GM23338 (cell line): ENCODE measurements at regions not wholly inside any gene's neighbourhood (a gene's known extent, or its start where the extent isn't known, plus 50 kb on each side); places are given as distances from the start of the nearest gene placed in this dataset.

Experiments used
- ATAC-seq: fragments of 200-7000 bp; cut with Tn5 transposase; 3 replicates; pipeline ENCODE4 v1.9.1; 2020
- DNase-seq: peaks from one replicate; pipeline ENCODE4 v3.0.0-alpha.2; 2015; ENCODE audit warnings: low spot score
- H2AFZ ChIP-seq: fragments of 200-600 bp; sonication (generic); 2 replicates; pipeline ENCODE4 v1.8.0; 2016; ENCODE audit warnings: antibody characterized with exemption, mild to moderate bottlenecking, moderate library complexity
- H3F3A ChIP-seq: fragments of 200-600 bp; sonication (generic); replicated peaks from 2 replicates; pipeline ENCODE4 v1.8.0; 2017; ENCODE audit warnings: antibody characterized with exemption, mixed run types, low read depth
- H3K27ac ChIP-seq: fragments of 200-600 bp; sonication (generic); 2 replicates; pipeline ENCODE4 v1.6.1; 2016; ENCODE audit warnings: low read depth
- H3K27me3 ChIP-seq: fragments of 200-600 bp; sonication (generic); 2 replicates; pipeline ENCODE4 v1.8.0; 2016; ENCODE audit warnings: mild to moderate bottlenecking, mixed run types, moderate library complexity; ENCODE audit not compliant: insufficient read depth
- H3K36me3 ChIP-seq: fragments of 200-600 bp; sonication (generic); 2 replicates; pipeline ENCODE4 v1.8.0; 2016; ENCODE audit warnings: mild to moderate bottlenecking; ENCODE audit not compliant: insufficient read depth
- H3K4me1 ChIP-seq: fragments of 200-600 bp; sonication (generic); 2 replicates; pipeline ENCODE4 v1.8.0; 2016; ENCODE audit warnings: mild to moderate bottlenecking, moderate library complexity; ENCODE audit not compliant: insufficient read depth
- H3K4me2 ChIP-seq: fragments of 200-600 bp; sonication (generic); 2 replicates; pipeline ENCODE4 v1.7.1; 2017; ENCODE audit warnings: mixed run types
- H3K4me3 ChIP-seq: fragments of 200-600 bp; sonication (generic); 2 replicates; pipeline ENCODE4 v1.6.1; 2016; ENCODE audit warnings: mixed run types
- H3K79me2 ChIP-seq: fragments of 200-600 bp; sonication (generic); replicated peaks from 2 replicates; pipeline ENCODE4 v1.8.0; 2017; ENCODE audit warnings: mild to moderate bottlenecking; ENCODE audit not compliant: insufficient read depth
- H3K9me2 ChIP-seq: fragments of 200-600 bp; sonication (generic); 2 replicates; pipeline ENCODE4 v1.8.0; 2017; ENCODE audit not compliant: insufficient read depth
- H4K20me1 ChIP-seq: fragments of 200-600 bp; sonication (generic); replicated peaks from 2 replicates; pipeline ENCODE4 v1.8.0; 2017; ENCODE audit warnings: mild to moderate bottlenecking; ENCODE audit not compliant: insufficient read depth
- H3K27ac Mint-ChIP-seq: 2 replicates; pipeline ENCODE4 v1.8.0; 2020; ENCODE audit warnings: inconsistent platforms, mild to moderate bottlenecking, moderate library complexity, mixed read lengths
- H3K27me3 Mint-ChIP-seq: 3 replicates; pipeline ENCODE4 v1.8.0; 2022; ENCODE audit warnings: low read depth, mild to moderate bottlenecking, moderate library complexity, mixed read lengths, inconsistent platforms; ENCODE audit not compliant: insufficient read depth, poor library complexity
- H3K36me3 Mint-ChIP-seq: 3 replicates; pipeline ENCODE4 v1.8.0; 2021; ENCODE audit warnings: low read depth, mild to moderate bottlenecking, inconsistent platforms, moderate library complexity, mixed read lengths
- H3K4me1 Mint-ChIP-seq: 3 replicates; pipeline ENCODE4 v1.8.0; 2020; ENCODE audit warnings: mild to moderate bottlenecking, inconsistent platforms, mixed read lengths
- H3K4me3 Mint-ChIP-seq: 3 replicates; pipeline ENCODE4 v1.8.0; 2021; ENCODE audit warnings: moderate library complexity, mild to moderate bottlenecking, inconsistent platforms, mixed read lengths
- H3K9me3 Mint-ChIP-seq: 3 replicates; pipeline ENCODE4 v1.8.0; 2020; ENCODE audit warnings: moderate library complexity, mild to moderate bottlenecking, inconsistent platforms, mixed read lengths
- EZH2 ChIP-seq: fragments of 200-600 bp; sonication (generic); IDR thresholded peaks from one replicate; pipeline ENCODE4 v1.8.0; 2017; ENCODE audit warnings: antibody characterized with exemption, mild to moderate bottlenecking, low read depth; ENCODE audit not compliant: unreplicated experiment
- NANOG ChIP-seq: IDR thresholded peaks from 2 replicates; pipeline ENCODE4 v1.6.1; 2016; ENCODE audit warnings: antibody characterized with exemption, borderline replicate concordance
- REST ChIP-seq: IDR thresholded peaks from one replicate; pipeline ENCODE4 v1.6.1; 2018; ENCODE audit warnings: antibody characterized with exemption; ENCODE audit not compliant: unreplicated experiment
- ZNF114 ChIP-seq: fragments of 250-450 bp; sonication (Bioruptor Pico); IDR thresholded peaks from 2 replicates; pipeline ENCODE4 v1.5.0; 2020; ENCODE audit warnings: mild to moderate bottlenecking, moderate library complexity
- ZNF331 ChIP-seq: fragments of 250-450 bp; sonication (Bioruptor Pico); IDR thresholded peaks from 2 replicates; pipeline ENCODE4 v1.5.0; 2020; ENCODE audit warnings: low read depth, mild to moderate bottlenecking, moderate library complexity
- ZNF462 ChIP-seq: fragments of 250-450 bp; sonication (Bioruptor Pico); IDR thresholded peaks from 2 replicates; pipeline ENCODE4 v1.5.0; 2020; ENCODE audit warnings: mild to moderate bottlenecking, moderate library complexity

GRCh38 chr7:131665021-131665420 is 108.6 kb upstream of the PODXL start:
- Histone ChIP-seq H4K20me1 (no peaks in the 10 kb centered on the region), H3K36me3 (no peaks in the 10 kb centered on the region), H2AFZ (no peak overlapping the region), H3K27ac (no peak overlapping the region), H3K4me1 (peaks cover 9% of the 10 kb centered on the region), H3K9me2 (no peaks in the 10 kb centered on the region; the same call in 1 of the 2 replicates), H3K79me2 (no peaks in the 10 kb centered on the region), H3F3A (no peaks in the 10 kb centered on the region), H3K4me2 (no peak overlapping the region), H3K27me3 (no peaks in the 10 kb centered on the region), H3K4me3 (no peak overlapping the region)
- Mint-ChIP-seq H3K9me3 (peaks cover 16% of the 10 kb centered on the region), H3K27me3 (peaks cover 5% of the 10 kb centered on the region), H3K36me3 (peaks cover 6% of the 10 kb centered on the region; the same call in 1 of the 3 replicates), H3K27ac (no peak overlapping the region), H3K4me1 (peaks cover 20% of the 10 kb centered on the region), H3K4me3 (no peak overlapping the region)
- TF ChIP-seq REST (no peak), EZH2 (no peak), ZNF114 (CRISPR knock-in tag) (no peak), ZNF331 (no peak), NANOG (no peak), ZNF462 (CRISPR knock-in tag) (no peak)
- no peak for ATAC-seq
- no peak for DNase-seq
